Smooth muscle cell (in vitro differentiated cells): ENCODE measurements at regions not wholly inside any gene's neighbourhood (a gene's known extent, or its start where the extent isn't known, plus 50 kb on each side); places are given as distances from the start of the nearest gene placed in this dataset.

Experiments used
- DNase-seq: peaks from one replicate; lab custom pipeline; 2025; ENCODE audit not compliant: unreplicated experiment; lab: John Stamatoyannopoulos, UW
- H2AFZ ChIP-seq: fragments of 200-600 bp; sonication (generic); 2 replicates; pipeline ENCODE4 v1.6.0; 2016; ENCODE audit warnings: antibody characterized with exemption, low read depth, mild to moderate bottlenecking
- H3F3A ChIP-seq: fragments of 200-600 bp; sonication (generic); 2 replicates; pipeline ENCODE4 v1.6.0; 2017; ENCODE audit warnings: antibody characterized with exemption, low read depth
- H3K27ac ChIP-seq: fragments of 200-600 bp; sonication (generic); 2 replicates; pipeline ENCODE4 v1.5.1; 2016; ENCODE audit warnings: low read depth, mild to moderate bottlenecking
- H3K27me3 ChIP-seq: fragments of 200-600 bp; sonication (generic); 2 replicates; pipeline ENCODE4 v1.6.1; 2016; ENCODE audit warnings: low read depth, mild to moderate bottlenecking
- H3K36me3 ChIP-seq: fragments of 200-600 bp; sonication (generic); 2 replicates; pipeline ENCODE4 v1.5.1; 2016; ENCODE audit warnings: low read depth
- H3K4me1 ChIP-seq: fragments of 200-600 bp; sonication (generic); 2 replicates; pipeline ENCODE4 v1.5.1; 2016; ENCODE audit warnings: low read depth
- H3K4me2 ChIP-seq: fragments of 200-600 bp; sonication (generic); 2 replicates; pipeline ENCODE4 v1.6.0; 2016; ENCODE audit warnings: mild to moderate bottlenecking
- H3K4me3 ChIP-seq: fragments of 200-600 bp; sonication (generic); 2 replicates; pipeline ENCODE4 v1.5.1; 2016; ENCODE audit warnings: mild to moderate bottlenecking
- H3K79me2 ChIP-seq: fragments of 200-600 bp; sonication (generic); 2 replicates; pipeline ENCODE4 v1.6.0; 2016; ENCODE audit warnings: low read depth, mild to moderate bottlenecking
- H3K9ac ChIP-seq: fragments of 200-600 bp; sonication (generic); 2 replicates; pipeline ENCODE4 v1.6.0; 2016; ENCODE audit warnings: low read depth
- H3K9me3 ChIP-seq: fragments of 200-600 bp; sonication (generic); replicated peaks from 2 replicates; pipeline ENCODE4 v1.5.1; 2016; ENCODE audit warnings: low read depth
- H4K20me1 ChIP-seq: fragments of 200-600 bp; sonication (generic); 2 replicates; pipeline ENCODE4 v1.6.0; 2016; ENCODE audit warnings: low read depth
- CTCF ChIP-seq: fragments of 200-600 bp; sonication (generic); IDR thresholded peaks from 2 replicates; pipeline ENCODE4 v1.5.1; 2017; ENCODE audit warnings: borderline replicate concordance, mild to moderate bottlenecking, antibody characterized with exemption; ENCODE audit not compliant: insufficient read depth, poor library complexity, severe bottlenecking
- WGBS: methylation state at CpG from one replicate; pipeline ENCODE4 v1.1.7; 2016; ENCODE audit warnings: low lambda C conversion rate; 5-methylcytosine and 5-hydroxymethylcytosine counted together

GRCh38 chr12:105670672-105671071 lies 340.2 kb downstream of the C12orf75 start:
- H3K4me3 ChIP-seq, result no peak overlapping the region
- no peaks in the 10 kb centered on the region for H4K20me1 ChIP-seq
- no peaks in the 10 kb centered on the region for H3F3A ChIP-seq
- no peak overlapping the region for H3K4me2 ChIP-seq
- H3K9me3 ChIP-seq, result no peaks in the 10 kb centered on the region
- H3K36me3 ChIP-seq, result no peaks in the 10 kb centered on the region
- no peak for TF ChIP-seq CTCF
- no peak overlapping the region for H3K27ac ChIP-seq
- H3K9ac ChIP-seq, result no peak overlapping the region
- no peak overlapping the region for H2AFZ ChIP-seq
- no peaks in the 10 kb centered on the region for H3K4me1 ChIP-seq
- DNase-seq, result no peak
- H3K79me2 ChIP-seq, result no peaks in the 10 kb centered on the region
- no peaks in the 10 kb centered on the region for H3K27me3 ChIP-seq

GRCh38 chr12:105671720-105672119 lies 341.2 kb downstream of the C12orf75 start:
- no peak overlapping the region for H3K4me2 ChIP-seq
- H3K4me1 ChIP-seq, result no peaks in the 10 kb centered on the region
- DNase-seq, result no peak
- no peak overlapping the region for H2AFZ ChIP-seq
- H3K27me3 ChIP-seq, result no peaks in the 10 kb centered on the region
- H4K20me1 ChIP-seq, result no peaks in the 10 kb centered on the region
- no peaks in the 10 kb centered on the region for H3K36me3 ChIP-seq
- no peaks in the 10 kb centered on the region for H3K9me3 ChIP-seq
- 85% methylated on average over 2 of the region's 2 CpGs for WGBS
- no peak overlapping the region for H3K4me3 ChIP-seq
- no peaks in the 10 kb centered on the region for H3F3A ChIP-seq
- no peaks in the 10 kb centered on the region for H3K79me2 ChIP-seq
- no peak overlapping the region for H3K9ac ChIP-seq
- H3K27ac ChIP-seq, result no peak overlapping the region
- no peak for TF ChIP-seq CTCF

DNA sequence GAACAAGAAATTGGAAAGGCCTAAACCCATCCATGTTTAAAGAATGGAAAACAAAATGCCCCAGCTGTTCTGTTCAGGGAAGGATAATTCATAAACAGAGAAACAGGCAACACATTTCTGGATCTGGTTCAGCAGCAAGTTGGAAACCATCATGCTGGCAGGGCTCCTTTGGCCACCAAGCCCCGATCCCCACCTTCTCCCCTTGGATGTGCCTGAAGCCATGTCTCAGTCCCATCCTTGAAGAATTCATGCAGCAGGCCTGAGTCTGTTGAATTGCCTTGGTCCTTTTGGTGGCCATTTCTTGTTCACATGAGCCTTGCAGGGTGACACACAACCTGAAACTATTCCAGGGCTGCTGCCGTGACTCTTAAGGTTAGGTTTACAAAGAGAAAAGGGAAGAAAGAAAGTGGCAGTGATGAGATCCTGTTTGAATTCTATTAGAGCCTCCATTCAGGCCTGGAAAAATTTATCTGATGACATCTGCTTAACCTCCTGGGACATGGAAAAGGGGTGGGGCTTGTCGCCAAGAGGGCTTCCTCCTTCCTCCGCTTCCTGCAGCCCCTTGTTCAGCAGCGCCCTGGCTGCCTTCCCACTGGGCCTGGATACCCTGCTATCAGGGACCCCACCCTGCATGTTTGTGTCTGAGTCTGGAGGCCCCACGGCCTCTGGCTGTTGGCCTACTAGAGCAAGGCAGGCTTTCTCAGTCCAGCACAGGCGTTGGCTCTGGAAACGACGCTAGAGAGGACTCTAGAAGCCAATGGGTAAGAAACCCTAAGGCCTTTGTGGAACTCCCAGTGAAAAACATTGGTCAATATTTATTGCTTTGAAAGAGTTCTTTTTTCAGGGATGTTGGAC lies 341.9 kb downstream of the C12orf75 start:
- Histone ChIP-seq H2AFZ (no peak overlapping the region), H3K79me2 (no peaks in the 10 kb centered on the region), H3K27me3 (no peaks in the 10 kb centered on the region), H3K4me1 (no peaks in the 10 kb centered on the region), H3F3A (no peaks in the 10 kb centered on the region), H3K9ac (no peak overlapping the region), H3K4me3 (no peak overlapping the region), H3K9me3 (no peaks in the 10 kb centered on the region), H4K20me1 (no peaks in the 10 kb centered on the region), H3K36me3 (no peaks in the 10 kb centered on the region), H3K27ac (no peak overlapping the region), H3K4me2 (no peak overlapping the region)
- no peak for TF ChIP-seq CTCF
- 90% methylated on average over 9 of the region's 9 CpGs for WGBS
- DNase-seq, result no peak
